AG20443 (cell line): ENCODE measurements at regions not wholly inside any gene's neighbourhood (a gene's known extent, or its start where the extent isn't known, plus 50 kb on each side); places are given as distances from the start of the nearest gene placed in this dataset.
"Not testable (repeated sequence)": the region's sequence is repeated elsewhere in the genome, so short reads cannot be mapped to it uniquely, and the experiment has no call there.

Experiments
- DNase-seq: peaks from one replicate; pipeline ENCODE4 v3.0.0; 2012; ENCODE audit warnings: low spot score, mixed read lengths

DNA sequence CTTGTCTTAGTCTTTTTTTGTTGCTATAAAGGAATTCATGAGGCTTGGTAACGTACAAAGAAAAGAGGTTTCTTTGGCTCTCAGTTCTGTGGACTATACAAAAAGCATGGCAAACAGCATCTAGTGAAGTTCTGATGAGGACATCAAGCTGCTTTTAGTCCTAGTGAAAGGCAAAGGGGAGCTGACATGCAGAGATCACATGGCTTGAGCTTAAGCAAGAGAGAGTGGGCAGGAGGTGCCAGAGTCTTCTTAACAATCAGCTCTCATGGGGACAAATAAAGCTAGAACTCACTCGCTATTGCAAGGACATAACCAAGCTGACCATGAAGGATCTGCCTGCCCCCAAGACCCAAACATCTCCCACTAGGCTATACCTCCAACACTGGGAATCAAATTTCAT is 1063.1 kb downstream of the PCDH7 start:
- no peak for DNase-seq

DNA sequence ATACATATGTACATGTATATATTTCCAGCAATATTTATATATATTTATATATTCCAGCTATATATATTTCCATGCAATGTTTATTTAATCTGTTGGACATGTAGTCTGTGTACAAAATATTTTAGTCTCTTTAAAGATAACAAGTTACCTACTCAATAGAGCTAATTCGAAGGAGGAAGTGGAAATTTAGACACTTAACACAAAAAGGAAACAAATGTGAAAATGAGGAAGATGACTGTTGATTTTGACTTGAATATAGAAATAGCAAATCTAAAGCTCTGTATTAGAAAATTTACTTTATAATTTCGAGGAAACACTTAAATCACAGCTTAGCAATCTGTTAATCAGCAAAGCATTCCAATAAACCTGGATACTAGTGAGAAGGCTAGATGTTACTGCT is 1064.4 kb downstream of the PCDH7 start:
- no peak for DNase-seq

DNA sequence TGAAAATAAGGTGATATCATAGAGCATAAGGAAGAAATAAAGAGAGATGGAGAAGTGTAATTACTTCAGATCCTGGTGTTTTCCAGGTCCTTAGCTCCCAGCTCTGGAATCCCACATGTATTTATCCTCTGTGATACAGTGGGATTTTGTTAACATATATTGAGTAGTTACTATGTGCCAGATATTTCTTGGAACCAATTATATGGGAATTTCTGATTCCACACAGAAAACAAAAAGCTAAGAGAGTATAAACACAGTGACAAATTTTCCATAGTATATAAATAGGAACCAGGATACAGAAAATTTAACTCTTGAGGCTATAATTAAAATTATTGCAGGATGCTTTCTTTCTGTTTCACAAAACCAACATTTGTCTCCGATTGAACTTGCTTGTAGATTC is 1067.5 kb downstream of the PCDH7 start:
- no peak for DNase-seq

DNA sequence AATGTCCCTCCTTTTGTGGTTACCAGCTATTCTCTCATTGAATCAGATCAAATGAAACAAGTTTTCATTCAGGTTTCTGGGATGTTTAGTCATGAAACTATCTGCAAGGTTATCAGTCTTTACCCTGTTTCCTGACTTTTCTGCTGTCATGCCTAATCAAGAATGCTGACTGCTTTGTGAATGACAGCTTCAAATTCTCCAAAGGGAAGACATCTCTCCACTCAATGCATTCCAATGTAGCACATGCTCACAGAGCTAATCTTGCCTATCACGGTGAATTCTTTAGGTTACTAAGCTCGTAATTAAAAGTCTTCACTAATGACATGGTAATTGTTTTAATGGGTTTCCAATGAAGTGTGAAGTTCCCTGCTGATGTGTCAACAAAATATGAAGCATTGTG is 1068.5 kb downstream of the PCDH7 start:
- no peak for DNase-seq

GRCh38 chr4:31791666-31792065 is 1071.5 kb downstream of the PCDH7 start:
- no peak for DNase-seq

- no peak for DNase-seq
Measured at GRCh38 chr4:31793907-31794306, 1073.7 kb downstream of the PCDH7 start.

DNA sequence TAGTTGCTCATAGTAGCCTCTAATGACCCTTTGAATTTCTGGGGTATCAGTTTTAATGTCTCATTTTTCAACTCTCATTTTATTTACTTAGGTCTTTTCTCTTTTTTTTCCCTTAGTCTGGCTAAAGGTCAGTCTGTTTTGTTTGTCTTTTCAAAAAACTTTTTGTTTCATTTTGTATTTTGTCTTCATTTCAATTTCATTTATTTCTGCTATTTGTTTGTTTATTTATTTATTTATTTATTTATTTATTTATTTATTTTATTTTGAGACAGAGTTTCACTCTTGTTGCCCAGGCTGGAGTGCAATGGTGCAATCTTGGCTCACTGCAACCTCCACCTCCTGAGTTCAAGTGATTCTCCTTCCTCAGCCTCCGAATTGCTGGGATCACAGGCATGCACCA is 1076.9 kb downstream of the PCDH7 start:
- DNase-seq, result not testable (repeated sequence)

DNA sequence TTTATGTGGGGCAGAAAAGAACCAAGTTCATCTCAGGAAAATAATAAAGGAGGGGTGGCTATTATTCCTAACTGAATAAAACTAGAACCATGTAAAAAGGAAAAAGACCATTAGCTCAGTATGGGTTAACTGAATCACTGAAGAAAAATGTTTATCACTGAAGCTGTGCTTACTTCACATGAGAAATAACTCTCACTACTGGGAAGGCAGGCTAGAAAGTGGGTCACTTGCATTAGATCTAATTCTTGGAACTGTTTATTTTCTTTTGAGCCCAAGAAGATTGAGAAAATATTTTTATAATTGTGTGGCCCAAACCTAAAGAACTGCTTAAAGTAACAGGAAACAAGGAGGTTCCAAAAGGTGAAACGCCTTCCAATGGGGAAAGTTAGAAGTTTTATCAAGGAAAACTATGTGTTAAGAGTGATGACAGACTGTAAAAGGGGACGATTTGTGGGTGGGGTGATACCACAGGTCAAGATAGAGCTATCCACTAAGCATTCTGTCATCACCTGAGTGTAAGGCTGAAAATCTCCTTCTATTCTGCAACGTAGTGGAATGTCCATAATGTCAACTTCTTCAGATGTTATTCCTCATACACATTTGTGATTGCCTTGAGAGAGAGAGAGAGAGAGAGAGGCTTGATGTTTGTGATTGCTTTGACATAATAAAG is 1083.5 kb downstream of the PCDH7 start:
- no peak for DNase-seq

DNA sequence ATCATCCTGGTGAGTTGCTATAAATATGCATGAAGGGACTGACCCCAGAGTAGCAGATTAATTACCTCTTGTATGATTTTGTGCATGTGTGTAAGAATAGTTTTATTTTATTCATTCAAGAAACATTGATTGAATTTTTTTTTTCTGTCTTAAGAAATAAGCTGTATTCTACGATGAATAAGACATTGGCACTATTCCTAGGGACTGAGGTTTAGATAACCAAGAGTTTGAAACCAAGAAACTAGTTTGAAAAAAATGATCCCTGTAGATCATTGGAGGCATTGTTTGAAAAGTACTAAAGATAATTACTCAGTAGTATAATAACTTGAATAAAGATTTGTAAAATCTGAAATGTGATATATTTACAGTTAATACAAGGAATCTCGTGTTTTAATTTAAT is 1086.9 kb downstream of the PCDH7 start:
- DNase-seq, result no peak

- DNase-seq, result no peak
Measured at GRCh38 chr4:31844350-31844749, 1124.2 kb downstream of the PCDH7 start.

- no peak for DNase-seq
Measured at GRCh38 chr4:31851946-31852345, 1131.8 kb downstream of the PCDH7 start.

GRCh38 chr4:31877429-31877828 is 1157.3 kb downstream of the PCDH7 start:
- DNase-seq, result no peak

GRCh38 chr4:31880837-31881236 is 1160.7 kb downstream of the PCDH7 start:
- not testable (repeated sequence) for DNase-seq

DNA sequence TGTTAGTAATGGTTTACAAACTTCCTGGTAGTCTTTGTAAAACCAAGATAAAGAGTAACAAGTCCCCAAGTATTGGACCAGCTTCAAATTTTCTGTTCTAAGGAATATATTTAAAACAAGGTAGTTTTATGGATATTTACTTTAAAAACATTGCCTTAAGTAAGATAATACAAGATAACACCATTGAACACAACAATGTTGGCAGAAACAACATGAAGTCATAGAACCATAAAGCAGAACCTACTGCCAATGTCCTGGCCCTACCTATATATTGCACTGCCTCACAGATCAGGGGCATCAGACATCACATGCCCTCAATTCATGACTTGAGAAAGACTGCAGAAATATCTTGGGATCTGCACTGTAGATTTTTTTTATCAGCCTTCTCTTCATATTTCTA is 1176.2 kb downstream of the PCDH7 start:
- DNase-seq, result no peak

- DNase-seq, result no peak
Measured at GRCh38 chr4:31905363-31905762, 1185.2 kb downstream of the PCDH7 start.

DNA sequence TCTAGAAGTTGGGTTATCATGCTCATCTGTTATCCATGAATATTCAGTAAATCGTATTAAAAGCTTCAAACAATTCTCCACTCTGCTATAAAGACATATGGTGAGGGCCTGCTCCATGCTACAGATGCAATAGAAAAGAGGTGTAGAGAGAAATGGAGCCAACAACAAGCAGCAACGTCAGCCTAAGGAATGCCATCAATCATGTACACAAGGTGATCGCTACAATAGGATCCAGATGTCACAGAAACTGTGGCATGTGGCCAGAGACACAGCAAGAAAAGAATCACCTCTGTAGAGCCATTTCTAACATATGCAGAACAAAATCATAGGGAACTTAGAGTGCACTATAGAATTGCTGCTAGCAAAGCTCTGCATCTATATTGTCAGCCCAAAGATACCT is 1188.1 kb downstream of the PCDH7 start:
- DNase-seq, result no peak

DNA sequence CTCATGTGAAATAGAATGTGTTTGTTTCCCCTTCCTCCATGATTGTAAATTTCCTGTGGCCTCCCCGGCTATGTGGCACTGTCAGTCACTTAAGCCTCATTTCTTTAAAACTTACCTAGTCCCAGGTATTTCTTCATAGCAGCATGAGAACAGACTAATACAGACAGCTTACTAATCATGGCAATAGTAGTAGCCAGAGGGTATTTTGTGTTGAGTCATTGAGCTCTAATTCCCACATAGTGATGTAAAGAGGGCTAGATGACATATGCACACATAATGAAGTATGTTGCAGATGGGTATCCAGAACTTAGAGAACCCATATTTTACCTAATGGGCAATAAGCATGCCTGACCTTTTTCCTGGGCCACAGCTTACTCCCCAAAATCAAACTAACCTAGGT is 1197.2 kb downstream of the PCDH7 start:
- DNase-seq, result no peak

DNA sequence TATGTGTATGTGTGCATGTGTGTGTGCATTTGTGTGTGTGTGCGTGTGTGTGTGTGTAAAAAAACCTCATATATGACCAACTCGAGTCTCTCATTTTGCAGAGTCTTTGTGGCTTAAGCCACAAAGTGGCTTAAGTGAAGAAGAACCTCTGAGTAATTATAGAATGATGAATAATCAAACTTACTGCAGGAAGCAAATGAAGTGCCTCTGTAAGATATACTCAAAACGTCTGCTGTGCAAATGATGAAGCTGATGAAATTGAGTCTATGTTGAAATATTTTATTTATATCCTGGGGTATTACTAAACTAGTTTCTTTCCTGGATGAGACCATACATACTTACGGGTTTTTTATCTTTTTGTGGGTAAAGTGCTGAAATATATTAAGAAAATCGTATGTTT is 1198.7 kb downstream of the PCDH7 start:
- no peak for DNase-seq

DNA sequence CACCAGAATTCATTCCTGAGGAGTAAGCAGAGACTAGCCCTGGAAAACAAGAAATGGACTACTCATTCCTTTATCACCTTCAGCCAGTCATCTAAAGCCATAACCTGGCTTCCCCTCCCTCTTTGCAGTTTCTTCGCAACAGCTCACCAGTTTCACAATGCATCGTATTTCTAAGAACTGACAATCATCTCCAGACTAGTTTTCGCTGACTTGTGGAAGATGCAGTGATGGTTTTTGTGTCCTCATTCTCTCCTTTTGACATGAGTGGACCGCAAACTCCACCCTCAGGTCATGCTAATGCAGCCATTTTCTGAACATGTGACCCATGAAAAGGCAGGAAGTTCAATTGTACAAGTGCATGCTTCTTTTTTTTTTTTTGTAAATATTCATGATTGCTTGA is 1203.5 kb downstream of the PCDH7 start:
- no peak for DNase-seq

DNA sequence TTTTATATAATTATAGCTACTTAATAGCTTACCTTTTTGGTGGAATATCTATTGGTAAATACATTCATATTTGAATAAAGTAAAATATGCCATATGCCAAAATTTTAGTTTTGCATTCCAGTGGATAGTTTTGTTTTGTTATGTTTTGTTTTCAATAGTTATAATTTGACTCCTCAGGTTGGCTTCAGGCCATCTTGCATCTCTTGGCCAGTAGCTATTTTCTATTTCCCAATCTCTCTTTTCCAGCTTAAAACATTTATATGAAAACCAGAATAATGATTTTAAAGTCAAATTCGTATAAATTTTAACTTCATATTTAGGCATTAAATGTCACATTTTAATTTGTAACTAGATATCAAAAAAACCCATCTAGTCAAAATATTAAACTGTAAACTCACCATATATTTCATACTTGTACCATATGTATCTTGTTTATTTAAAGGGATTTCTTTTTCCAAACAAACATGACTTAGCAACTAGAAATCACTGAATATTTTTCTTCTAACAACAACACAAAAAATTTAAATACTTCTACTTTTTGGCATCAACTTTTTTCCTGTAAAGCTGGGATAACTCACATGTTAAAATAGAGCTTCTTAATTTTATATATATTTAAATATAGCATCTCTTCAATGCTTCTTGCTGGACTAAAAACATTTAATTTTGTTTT is 1209.6 kb downstream of the PCDH7 start:
- no peak for DNase-seq

DNA sequence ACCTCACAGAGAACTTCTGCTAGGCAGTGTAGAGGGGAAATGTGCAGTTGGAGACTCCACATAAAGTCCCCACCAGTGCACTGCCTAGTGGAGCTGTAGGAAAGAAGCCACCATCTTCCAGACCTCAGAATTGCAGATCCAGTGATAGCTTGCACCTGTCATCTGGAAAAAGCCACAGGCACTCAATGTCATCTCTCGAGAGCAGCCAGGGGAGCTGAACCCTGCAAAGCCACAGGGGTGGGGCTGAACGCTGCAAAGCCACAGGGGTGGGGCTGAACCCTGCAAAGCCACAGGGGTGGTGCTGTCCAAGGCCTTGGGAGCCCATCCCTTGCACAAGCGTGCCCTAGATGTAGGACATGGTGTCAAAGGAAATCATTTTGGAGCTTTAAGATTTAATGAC is 1226.3 kb downstream of the PCDH7 start:
- no peak for DNase-seq

DNA sequence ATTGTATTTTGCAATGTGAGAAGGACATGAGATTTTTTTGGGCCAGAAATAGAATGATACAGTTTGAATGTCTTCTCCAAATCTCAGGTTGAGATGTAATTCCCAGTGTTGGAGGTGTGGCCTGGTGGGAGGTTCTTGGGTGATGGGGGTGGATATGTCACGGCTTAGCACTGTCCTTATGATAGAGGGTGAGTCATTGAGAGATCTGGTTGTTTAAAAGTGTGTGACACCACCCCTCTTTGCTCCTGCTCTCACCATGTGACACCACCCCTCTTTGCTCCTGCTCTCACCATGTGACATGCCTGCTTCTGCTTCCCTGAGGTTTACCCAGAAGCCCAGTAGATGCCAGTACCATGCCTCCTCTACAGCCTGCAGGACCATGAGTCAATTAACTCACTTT is 1226.9 kb downstream of the PCDH7 start:
- DNase-seq, result no peak

- DNase-seq, result no peak
Measured at GRCh38 chr4:31949045-31949444, 1228.9 kb downstream of the PCDH7 start.

DNA sequence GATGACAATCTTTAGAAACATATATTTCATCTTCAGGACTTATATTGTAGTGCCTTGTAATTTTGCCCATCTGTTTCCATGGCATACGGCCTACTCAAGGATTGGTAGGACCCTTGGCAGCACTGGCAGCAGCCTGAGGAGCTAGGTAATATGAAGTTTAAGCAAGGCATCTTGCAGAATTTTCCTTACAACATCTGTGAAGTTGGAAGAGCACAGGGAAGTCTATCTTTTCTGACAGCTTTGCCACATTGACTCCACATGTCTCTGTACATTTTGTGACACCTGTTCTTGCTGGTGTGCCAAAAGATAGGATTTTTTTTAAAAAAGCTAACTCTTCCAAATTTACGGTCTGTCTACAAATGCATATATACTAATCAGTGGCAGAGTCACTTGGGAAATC is 1235.2 kb downstream of the PCDH7 start:
- DNase-seq, result no peak
